AG10803 (cell line): ENCODE measurements at regions not wholly inside any gene's neighbourhood (a gene's known extent, or its start where the extent isn't known, plus 50 kb on each side); places are given as distances from the start of the nearest gene placed in this dataset.

ENCODE experiments used
- DNase-seq: peaks from one replicate; pipeline ENCODE4 v3.0.0; 2010; ENCODE audit warnings: low read depth
- H3K4me3 ChIP-seq: 2 replicates; pipeline ENCODE4 v1.5.1; 2011; ENCODE audit warnings: mild to moderate bottlenecking, low read length, control low read depth
- TF ChIP-seq, protein P1 (sequence below): conservative IDR thresholded peaks from 2 replicates; pipeline ENCODE4 v1.5.1; 2011; ENCODE audit warnings: mild to moderate bottlenecking, low read length, control low read depth, inconsistent platforms

DNA sequence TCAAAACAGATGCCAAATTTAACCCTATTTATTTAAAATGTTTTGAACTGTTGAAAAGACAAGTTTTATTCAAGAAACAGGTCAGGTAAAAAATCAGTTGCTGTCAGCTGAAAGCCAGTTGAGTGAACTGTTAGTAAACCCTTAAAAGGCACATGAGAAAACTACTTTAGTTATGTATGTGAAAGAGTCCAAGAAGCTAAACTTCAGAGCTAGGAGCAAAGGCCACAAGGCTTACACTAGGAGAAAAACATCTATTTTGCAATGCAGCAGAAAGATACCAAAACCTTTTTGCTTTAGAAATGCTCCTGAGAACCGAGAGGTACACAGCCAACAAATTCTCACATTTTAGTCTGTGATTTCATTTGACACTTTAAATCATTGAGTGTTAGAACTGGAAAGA is 375.2 kb downstream of the FSCB start:
- H3K4me3 ChIP-seq = no peak overlapping the region
- no peak for DNase-seq
- TF ChIP-seq, protein P1, sequence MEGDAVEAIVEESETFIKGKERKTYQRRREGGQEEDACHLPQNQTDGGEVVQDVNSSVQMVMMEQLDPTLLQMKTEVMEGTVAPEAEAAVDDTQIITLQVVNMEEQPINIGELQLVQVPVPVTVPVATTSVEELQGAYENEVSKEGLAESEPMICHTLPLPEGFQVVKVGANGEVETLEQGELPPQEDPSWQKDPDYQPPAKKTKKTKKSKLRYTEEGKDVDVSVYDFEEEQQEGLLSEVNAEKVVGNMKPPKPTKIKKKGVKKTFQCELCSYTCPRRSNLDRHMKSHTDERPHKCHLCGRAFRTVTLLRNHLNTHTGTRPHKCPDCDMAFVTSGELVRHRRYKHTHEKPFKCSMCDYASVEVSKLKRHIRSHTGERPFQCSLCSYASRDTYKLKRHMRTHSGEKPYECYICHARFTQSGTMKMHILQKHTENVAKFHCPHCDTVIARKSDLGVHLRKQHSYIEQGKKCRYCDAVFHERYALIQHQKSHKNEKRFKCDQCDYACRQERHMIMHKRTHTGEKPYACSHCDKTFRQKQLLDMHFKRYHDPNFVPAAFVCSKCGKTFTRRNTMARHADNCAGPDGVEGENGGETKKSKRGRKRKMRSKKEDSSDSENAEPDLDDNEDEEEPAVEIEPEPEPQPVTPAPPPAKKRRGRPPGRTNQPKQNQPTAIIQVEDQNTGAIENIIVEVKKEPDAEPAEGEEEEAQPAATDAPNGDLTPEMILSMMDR = no peak

DNA sequence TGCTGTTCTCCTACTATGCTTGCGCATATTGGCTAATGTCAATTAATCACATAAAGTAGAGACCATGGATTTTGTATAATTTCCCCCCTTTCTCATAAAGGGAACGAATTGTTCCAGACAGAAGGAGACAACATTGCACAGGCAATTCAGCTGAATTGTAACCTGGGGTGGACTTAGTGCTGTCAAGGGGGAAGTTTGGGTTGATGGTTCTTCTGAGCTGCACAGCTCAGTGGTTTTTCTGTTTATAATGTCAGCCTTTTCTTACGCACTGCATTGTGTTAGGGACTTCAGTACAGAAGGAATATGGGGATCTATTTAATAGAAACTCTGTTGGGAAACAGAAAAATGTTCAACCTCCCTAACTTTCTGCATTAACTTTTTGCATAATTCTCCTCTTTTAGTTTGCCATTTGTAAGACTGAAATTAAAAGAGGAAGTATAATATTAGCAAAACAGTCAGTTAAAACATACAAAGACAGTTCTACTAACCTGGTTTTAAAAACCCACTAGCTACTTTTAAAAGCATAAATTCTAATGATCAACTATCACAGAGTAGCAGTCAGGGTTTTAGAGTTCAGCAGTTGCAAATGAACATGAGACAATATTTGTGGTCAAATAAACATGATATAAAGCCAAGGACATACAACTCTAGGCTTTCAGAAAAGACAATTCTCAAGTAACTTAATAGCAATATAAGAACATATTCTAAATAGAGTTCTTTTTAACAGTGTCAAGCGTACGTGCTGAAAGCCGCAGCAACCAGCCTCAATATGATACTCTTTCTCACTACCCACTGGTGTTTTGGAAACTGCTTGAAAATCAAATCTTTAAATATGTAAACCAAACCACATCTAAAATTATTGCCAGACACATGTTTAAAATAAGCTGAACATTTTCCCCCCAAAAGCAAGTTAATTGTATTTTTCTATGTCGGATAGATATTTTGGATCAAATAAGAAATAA is 393.0 kb downstream of the FSCB start:
- TF ChIP-seq, protein P1 = no peak
- no peak for DNase-seq

DNA sequence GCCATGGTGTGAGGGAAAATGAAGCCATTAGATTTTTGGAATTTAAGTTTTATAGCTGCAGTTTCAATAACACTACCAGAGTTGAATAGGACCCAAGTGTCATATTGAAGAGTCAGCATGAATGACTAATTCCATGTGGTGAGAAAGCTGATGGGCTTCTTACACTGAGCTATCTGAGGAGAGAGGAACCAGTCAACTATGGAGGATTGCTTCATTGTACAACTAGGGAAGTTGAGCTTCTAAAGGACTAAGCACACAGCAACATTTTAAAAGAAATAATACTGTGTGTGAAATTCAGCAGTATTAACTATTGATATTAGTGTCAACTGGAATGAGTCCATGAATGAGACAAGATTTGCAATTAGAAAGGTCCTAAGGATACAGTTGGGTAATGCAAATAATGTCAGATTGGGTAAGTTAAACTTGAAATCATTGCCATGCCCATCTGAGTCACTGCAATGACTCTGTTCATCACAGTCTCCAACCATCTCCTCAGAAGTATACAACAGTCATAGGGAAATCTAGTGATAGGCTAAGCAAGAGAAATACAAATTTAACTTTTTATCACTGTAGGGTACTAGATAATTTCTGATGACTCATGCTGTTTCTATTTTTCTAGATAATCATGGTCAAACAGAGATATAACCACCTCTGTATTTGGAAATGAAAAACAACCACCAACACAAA is 394.2 kb downstream of the FSCB start:
- TF ChIP-seq, protein P1 = no peak

More for the DNA sequence above, 393.0 kb downstream of the FSCB start:
- H3K4me3 ChIP-seq = no peak overlapping the region

DNA sequence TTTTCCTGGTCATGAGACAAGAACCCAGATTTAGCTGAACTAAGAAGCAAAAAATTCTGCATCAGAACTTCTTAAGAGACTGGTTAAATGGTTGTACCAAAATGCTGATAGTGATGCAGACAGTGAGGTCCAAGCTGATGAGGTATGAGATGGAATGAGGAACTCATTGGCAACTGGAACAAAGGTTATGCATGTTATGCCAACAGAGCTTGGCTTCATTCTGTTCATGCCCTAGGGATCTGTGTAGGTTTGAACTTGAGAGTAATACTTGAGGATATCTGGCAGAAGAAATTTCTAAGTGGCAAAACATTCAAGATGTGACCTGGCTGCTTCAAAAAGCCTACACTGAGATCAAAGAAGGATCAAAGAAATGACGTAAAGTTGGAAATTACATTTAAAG is 398.0 kb downstream of the FSCB start:
- TF ChIP-seq, protein P1 = no peak
- DNase-seq = no peak
- H3K4me3 ChIP-seq = no peak overlapping the region

More for the DNA sequence above, 394.2 kb downstream of the FSCB start:
- no peak overlapping the region for H3K4me3 ChIP-seq
- DNase-seq = no peak

DNA sequence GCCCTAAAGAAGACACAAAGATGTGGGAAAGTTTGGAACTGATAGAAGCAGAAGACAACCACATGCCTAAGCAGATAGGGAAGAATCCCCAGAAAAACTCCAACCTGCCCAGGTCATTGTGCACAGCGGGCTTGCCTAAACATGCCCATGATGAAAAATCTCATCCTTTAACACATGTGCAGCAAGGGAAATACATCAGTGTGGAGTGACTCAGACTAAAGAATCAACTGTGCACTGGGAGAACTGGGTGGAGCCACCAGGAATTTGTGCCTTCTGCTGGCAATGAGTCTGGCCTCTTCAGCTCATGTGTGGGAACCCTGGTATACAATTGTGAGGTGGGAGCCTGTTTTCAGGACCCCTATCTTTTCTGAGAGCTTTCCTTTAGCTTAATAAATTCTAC is 398.5 kb downstream of the FSCB start:
- DNase-seq = no peak
- TF ChIP-seq, protein P1 = no peak
- no peak overlapping the region for H3K4me3 ChIP-seq

DNA sequence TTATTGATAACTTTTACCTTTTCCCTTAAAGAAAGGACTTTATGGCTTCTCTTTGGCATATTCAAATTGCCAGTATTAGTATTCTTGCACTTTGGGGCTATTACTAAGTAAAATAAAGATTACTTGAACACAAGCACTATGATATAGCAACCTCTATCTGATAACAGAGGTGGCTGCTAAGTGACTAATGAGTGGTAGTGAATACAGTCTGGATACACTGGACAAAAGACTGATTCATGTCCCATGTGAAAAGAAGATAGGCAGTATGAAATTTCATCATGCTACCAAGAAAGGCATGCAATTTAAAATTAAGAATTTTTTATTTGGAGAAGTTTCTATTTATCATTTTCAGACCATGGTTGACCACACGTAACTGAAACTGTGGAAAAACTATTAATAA is 399.9 kb downstream of the FSCB start:
- H3K4me3 ChIP-seq = no peak overlapping the region
- DNase-seq = no peak
- TF ChIP-seq, protein P1 = no peak
